NCI-H2171 (cell line): ENCODE measurements at regions not wholly inside any gene's neighbourhood (a gene's known extent, or its start where the extent isn't known, plus 50 kb on each side); places are given as distances from the start of the nearest gene placed in this dataset.
"Not testable (repeated sequence)": the region's sequence is repeated elsewhere in the genome, so short reads cannot be mapped to it uniquely, and the experiment has no call there.

Experiments
- DNase-seq: peaks from one replicate; lab custom pipeline; 2025; lab: John Stamatoyannopoulos, UW

GRCh38 chr3:82618594-82618993 lies 857.1 kb upstream of the GBE1 start:
- DNase-seq = no peak

DNA sequence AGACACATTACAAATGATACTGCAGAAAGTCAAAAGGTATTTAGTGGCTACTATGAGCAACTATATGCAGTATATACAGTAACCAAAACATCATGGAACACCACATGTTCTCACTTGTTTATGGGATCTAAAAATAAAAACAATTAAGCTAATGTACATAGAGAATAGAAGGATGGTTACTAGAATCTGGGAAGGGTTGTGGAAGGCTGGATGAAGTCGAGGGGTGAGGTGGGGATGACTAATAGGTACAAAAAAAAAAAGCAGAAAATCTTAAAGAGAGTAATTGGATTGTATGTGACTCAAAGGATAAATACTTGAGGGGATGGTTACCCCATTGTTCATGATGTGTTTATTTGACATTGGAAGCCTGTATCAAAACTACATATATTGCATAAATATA lies 848.8 kb upstream of the GBE1 start:
- no peak for DNase-seq

GRCh38 chr3:82607391-82607790 lies 845.9 kb upstream of the GBE1 start:
- no peak for DNase-seq

DNA sequence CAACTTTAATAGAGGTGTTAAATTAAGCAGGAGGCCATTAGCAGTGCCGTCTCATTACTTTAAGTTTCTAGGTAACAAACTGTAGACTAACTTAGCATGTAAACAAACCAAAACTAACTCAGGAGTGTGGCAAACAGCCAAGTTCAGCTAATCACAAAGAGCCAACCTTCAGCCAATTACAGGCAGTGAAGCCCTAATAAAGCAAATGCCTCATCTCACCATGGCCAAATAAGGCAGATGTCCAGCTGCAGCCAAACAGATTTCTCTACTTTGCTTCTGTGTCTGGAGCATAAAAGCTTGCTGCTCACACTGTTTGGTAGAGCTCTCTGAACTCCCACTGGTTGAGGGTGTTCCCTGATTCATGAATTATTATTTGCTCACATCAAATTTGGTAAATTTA lies 835.4 kb upstream of the GBE1 start:
- DNase-seq = no peak

GRCh38 chr3:82595530-82595929 lies 834.1 kb upstream of the GBE1 start:
- no peak for DNase-seq

GRCh38 chr3:82587174-82587573 lies 825.7 kb upstream of the GBE1 start:
- DNase-seq = no peak

GRCh38 chr3:82586414-82586813 lies 825.0 kb upstream of the GBE1 start:
- no peak for DNase-seq

DNA sequence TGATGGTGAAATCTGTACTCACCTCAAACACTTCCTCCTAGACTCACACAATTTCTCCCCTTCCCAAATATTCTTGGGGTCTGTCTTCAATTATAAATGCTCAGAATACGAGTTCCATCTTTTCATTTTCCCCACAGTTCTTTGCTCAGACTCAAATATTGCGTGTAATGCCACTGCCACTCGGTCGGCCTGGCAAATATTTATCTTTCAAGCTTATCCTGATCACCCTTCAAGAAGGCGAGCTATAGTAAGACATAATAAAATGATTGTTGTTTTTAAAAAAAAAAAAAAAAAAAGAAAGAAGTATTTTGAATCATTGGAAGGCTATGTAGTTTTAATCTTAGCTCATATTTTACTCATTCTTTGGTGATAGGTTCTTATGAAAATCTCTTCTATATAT lies 824.6 kb upstream of the GBE1 start:
- not testable (repeated sequence) for DNase-seq

- DNase-seq = not testable (repeated sequence)
Measured at GRCh38 chr3:82585591-82585990, 824.1 kb upstream of the GBE1 start.

DNA sequence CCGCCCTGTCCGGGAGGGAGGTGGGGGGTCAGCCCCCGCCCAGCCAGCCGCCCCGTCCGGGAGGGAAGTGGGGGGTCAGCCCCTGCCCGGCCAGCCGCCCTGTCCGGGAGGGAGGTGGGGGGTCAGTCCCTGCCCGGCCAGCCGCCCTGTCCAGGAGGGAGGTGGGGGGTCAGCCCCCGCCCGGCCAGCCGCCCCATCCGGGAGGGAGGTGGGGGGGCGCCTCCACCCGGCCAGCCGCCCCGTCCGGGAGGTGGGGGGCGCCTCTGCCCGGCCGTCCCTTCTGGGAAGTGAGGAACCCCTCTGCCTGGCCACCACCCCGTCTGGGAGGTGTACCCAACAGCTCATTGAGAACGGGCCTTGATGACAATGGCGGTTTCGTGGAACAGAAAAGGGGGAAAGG lies 823.4 kb upstream of the GBE1 start:
- DNase-seq = not testable (repeated sequence)

DNA sequence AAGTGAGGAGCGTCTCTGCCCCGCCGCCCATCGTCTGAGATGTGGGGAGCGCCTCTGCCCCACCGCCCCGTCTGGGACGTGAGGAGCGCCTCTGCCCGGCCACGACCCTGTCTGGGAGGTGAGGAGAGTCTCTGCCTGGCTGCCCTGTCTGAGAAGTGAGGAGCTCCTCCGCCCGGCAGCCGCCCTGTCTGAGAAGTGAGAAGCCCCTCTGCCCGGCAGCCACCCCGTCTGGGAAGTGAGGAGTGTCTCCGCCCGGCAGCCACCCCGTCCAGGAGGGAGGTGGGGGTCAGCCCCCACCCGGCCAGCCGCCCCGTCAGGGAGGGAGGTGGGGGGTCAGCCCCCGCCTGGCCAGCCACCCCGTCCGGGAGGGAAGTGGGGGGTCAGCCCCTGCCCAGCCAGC lies 823.0 kb upstream of the GBE1 start:
- not testable (repeated sequence) for DNase-seq

GRCh38 chr3:82581350-82581749 lies 819.9 kb upstream of the GBE1 start:
- DNase-seq = no peak

- no peak for DNase-seq
Measured at GRCh38 chr3:82572721-82573120, 811.3 kb upstream of the GBE1 start.

GRCh38 chr3:82568776-82569338 lies 807.4 kb upstream of the GBE1 start:
- no peak for DNase-seq

GRCh38 chr3:82567029-82567600 lies 805.7 kb upstream of the GBE1 start:
- DNase-seq = no peak

GRCh38 chr3:82562896-82563295 lies 801.5 kb upstream of the GBE1 start:
- DNase-seq = no peak

GRCh38 chr3:82561784-82562183 lies 800.3 kb upstream of the GBE1 start:
- DNase-seq = no peak

GRCh38 chr3:82558081-82558480 lies 796.6 kb upstream of the GBE1 start:
- DNase-seq = no peak

GRCh38 chr3:82556113-82556512 lies 794.7 kb upstream of the GBE1 start:
- DNase-seq = peak; percentile 43

DNA sequence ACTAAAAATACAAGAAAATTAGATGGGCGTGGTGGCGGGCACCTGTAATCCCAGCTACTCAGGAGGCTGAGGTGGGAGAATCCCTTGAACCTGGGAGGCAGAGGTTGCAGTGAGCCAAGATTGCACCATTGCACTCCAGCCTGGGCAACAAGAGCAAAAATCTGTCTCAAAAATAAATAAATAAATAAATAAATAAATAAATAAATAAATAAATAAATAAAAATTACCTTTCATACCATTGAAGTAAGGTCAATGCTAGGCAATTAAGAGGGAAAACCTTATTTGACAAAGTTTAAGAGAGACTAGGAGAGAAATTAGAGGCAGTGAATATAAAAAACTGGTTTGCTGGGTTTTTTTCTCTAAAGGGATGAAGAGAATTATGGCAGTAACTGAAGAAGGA lies 781.1 kb upstream of the GBE1 start:
- DNase-seq = not testable (repeated sequence)

DNA sequence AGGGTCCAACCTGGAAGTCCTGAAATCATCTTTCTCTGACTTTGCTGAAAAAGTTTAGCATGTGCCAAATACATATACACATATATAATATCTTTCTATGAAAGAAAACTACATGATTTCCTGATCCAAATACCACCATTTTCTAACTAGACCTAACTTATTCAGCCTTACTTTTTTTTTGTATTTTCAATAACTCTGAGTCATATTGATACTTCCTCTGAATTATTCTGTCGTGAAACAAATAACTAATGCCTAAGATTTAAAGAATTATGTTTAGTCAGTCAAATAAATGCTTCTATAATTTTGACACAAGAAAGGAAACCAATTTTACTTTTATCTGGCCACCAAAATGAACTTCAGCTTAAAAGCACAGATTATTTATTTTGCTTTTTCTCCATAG lies 760.2 kb upstream of the GBE1 start:
- no peak for DNase-seq

DNA sequence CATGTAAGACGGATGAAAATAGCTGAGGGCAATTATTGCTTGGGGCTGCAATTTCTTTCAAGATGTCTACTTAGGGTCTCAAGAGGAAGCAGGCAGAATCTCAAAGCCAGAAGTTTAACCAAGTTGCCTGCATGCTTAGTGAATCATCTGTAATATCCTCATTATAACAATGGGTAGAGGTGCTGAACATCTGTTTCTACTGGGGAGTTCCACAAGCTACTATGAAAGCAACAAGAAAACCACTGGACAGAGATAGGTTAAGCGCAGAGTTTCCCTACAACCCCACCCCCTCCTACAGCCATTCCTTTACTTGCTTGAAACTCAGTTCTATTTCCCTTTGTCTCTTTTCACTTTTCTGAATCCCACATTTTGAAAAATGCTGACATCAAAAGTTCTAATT lies 759.4 kb upstream of the GBE1 start:
- DNase-seq = no peak

DNA sequence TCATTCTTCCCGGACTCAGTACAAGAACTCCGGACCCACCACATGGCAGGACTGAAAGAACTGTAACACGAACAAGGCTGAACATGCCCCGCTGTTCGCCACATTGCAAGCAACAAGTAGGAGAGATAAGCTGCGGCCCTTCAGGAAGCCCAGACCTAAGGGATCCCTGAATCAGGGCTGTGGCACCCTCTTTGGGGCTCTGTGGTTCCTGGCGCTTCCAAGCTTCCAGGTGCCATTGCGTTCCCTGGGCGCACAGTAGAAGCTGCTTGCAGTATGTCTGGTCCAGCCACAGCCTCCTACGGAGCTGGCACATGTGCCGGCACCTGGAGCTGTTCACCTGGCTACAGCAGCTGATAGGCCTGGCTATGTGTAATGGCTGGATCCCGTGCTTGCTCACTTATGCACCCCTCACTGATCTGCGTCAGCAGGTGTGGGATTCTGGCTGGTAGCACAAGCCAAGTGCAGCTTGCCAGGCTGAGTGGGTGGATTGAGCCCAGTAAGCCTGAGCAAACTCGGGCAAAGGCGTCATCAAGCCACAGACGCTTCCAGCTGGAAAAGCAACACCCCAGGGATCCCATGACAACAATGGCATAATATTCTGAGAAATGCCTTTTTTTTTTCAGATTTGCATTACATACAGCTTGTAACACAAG lies 748.6 kb upstream of the GBE1 start:
- DNase-seq = peak; percentile 26
